ENCODE measurements at regions not wholly inside any gene's neighbourhood (a gene's known extent, or its start where the extent isn't known, plus 50 kb on each side); places are given as distances from the start of the nearest gene placed in this dataset.

DNA sequence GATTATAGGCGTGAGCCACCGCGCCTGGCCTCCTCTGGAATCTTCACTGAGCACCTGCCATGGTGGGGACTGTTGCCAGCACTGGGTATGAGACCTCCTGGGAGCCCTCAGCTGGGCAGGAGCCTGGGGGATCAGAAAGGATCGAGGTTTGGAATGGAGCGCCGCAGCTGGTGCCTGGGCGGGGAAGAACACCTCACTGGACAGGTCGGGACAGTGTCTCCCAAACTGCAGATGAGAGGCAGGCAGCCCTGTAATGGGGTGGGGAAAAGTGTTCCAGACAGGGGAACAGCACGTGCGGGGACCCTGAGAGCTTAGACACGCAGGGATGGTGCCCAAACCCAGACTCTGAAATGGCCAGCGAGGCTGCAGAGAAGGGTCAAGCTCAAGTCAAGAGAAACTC, 150.9 kb upstream of the C1orf174 start:
- no peak for DNase-seq (ENCODE audit: low read depth)
- TF ChIP-seq, protein P1, sequence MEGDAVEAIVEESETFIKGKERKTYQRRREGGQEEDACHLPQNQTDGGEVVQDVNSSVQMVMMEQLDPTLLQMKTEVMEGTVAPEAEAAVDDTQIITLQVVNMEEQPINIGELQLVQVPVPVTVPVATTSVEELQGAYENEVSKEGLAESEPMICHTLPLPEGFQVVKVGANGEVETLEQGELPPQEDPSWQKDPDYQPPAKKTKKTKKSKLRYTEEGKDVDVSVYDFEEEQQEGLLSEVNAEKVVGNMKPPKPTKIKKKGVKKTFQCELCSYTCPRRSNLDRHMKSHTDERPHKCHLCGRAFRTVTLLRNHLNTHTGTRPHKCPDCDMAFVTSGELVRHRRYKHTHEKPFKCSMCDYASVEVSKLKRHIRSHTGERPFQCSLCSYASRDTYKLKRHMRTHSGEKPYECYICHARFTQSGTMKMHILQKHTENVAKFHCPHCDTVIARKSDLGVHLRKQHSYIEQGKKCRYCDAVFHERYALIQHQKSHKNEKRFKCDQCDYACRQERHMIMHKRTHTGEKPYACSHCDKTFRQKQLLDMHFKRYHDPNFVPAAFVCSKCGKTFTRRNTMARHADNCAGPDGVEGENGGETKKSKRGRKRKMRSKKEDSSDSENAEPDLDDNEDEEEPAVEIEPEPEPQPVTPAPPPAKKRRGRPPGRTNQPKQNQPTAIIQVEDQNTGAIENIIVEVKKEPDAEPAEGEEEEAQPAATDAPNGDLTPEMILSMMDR (IDR thresholded peaks at IDR 0.05; ENCODE audit: low read depth, low read length, missing control alignments) = no peak
- H3K4me3 ChIP-seq (ENCODE audit: low read depth, low read length) = no peak overlapping the region

DNA sequence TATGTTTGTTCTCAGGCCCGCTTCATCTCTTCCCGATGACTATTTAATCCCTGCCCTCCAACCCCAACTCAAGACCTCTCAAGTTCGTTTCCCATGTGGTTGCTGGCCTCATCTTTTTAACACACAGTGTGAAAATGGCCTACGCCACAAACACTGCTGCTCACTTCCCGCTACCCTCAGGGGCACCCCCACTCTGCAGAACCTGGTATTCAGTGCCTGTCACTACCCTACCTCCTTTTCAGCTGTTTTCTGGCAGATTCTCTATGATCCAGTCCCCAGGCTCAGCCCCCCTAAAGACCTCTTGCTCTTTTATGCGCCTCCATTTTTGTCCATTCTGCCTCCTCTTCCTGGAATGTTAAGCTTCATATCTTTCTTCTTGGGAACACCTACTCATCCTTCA, 152.6 kb upstream of the C1orf174 start:
- TF ChIP-seq, protein P1 (IDR thresholded peaks at IDR 0.05; ENCODE audit: low read depth, low read length, missing control alignments) = no peak
- DNase-seq (ENCODE audit: low read depth) = no peak
- no peak overlapping the region for H3K4me3 ChIP-seq (ENCODE audit: low read depth, low read length)

DNA sequence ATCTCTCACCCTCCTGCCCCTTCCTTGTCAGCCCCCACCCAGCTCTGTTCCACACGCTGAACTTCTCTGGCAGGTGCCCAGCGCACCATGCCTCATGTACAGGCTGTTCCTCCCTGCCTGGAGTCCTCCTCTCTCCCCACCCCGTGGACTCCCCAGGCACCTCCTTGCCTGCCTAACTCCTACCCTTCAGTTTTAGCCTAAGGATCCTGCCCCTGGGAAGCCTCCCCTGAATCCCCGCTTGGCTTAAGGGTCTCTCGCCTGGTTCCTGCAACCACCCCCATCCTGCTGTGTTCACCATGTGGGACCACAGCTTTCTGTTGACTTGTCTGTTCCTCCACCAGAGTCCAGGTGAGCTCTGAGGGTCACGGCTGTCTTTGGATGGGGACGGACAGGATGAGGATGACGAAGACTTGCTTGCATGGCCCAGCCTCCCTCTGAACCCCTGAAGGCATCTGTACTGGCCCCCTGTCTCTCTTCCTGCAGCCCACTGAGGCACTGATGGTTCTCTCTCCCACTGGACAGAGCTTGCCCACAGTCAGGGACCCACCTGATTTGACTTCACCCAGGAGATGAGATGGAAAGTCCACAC, 153.2 kb upstream of the C1orf174 start:
- DNase-seq (ENCODE audit: low read depth) = no peak
- H3K4me3 ChIP-seq (ENCODE audit: low read depth, low read length) = no peak overlapping the region
- TF ChIP-seq, protein P1 (IDR thresholded peaks at IDR 0.05; ENCODE audit: low read depth, low read length, missing control alignments) = no peak

DNA sequence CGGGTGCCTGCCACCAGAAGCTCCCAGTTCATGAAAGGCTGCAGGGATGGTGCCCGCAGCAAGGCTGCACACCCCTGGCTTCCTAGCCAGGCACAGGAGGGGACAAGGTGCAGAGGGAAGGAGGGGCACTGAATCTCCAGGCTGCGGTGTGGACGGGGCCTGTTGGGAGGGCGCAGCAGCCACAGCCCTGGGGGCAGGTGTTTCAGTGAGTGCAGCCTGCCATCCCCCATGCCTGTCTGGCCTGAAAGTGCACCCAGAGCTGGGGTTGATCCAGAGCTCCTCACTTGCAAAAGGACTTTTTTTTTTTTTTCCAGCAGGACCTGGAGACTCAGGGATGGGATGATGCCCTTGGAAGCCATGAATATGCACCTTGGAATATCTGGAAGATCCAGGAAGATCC, 153.7 kb upstream of the C1orf174 start:
- H3K4me3 ChIP-seq (ENCODE audit: low read depth, low read length) = no peak overlapping the region
- TF ChIP-seq, protein P1 (IDR thresholded peaks at IDR 0.05; ENCODE audit: low read depth, low read length, missing control alignments) = no peak
- DNase-seq (ENCODE audit: low read depth) = no peak

DNA sequence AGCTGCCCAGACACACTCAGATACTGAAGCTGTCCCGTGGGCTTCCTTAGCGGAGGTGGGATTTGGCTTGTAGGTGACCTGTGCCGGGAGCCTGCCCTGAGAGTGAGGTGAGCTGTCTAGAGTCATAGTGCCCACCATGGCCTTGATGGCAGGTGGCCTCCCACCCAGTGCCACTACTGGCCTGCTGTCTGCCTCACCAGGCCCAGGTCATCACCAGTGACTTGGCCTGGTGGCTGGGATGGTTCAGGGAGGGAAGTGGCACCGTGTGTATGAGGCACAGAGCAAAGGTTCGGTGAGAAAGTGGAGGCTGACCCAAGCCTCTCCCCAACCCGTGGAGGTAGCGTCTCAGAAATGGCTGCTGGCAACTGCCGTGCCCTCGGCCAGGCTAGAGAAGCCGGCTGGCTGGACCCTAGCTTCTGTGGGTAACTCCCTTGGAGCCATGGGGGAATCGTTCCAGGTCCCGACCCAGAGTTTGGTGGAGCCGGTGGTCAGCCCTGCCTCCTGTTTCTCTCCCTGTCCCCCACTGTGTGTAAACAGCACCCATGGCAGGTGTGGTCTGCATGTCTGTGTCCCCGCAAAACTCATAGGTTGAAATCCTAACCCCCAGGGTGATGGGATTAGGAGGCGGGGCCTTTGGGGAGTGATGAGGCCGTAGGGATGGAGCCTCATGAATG, 155.4 kb upstream of the C1orf174 start:
- TF ChIP-seq, protein P1 (IDR thresholded peaks at IDR 0.05; ENCODE audit: low read depth, low read length, missing control alignments) = no peak
- no peak overlapping the region for H3K4me3 ChIP-seq (ENCODE audit: low read depth, low read length)
- DNase-seq (ENCODE audit: low read depth) = no peak

DNA sequence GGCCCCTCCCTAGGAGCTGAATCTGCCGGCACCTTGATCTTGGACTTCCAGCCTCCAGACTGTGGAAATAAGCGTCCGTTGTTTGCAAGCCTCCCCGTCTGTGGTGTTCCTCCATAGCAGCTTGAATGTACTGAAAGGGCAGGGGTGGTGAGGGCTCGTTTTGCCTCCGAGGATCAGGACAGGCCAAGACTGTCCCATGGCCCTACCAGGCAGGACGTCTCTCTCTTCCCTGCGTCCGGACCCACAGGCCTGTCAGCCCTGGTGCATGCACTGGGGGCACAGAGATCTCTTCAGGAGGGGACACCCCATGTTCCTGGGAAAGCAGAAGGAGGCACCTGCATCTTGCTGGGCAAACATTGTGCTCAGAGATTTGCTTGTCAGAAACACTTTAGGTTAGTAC, 156.3 kb upstream of the C1orf174 start:
- DNase-seq (ENCODE audit: low read depth) = no peak
- no peak overlapping the region for H3K4me3 ChIP-seq (ENCODE audit: low read depth, low read length)
- TF ChIP-seq, protein P1 (IDR thresholded peaks at IDR 0.05; ENCODE audit: low read depth, low read length, missing control alignments) = no peak

DNA sequence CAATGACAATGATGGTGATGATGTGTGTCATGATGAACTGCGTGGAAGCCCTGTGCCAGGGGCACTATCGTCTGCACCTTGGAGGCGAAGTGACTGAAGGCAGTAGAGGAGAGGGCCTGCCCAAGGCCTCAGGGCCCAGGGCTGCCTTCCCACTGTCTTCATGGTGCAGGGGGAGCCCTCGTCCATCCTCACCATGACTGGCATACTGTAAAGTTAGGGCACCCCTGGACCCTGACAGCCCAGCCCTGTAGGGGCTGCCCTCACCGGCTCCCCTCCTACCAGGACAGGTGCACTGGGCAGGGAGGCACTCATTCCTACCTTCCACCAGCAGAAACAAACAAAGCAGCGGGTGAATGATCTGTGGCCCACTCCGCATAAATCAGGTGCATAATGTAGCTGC, 156.9 kb upstream of the C1orf174 start:
- no peak for DNase-seq (ENCODE audit: low read depth)
- TF ChIP-seq, protein P1 (IDR thresholded peaks at IDR 0.05; ENCODE audit: low read depth, low read length, missing control alignments) = no peak
- no peak overlapping the region for H3K4me3 ChIP-seq (ENCODE audit: low read depth, low read length)
